Endothelial cell of umbilical vein (primary cell): ENCODE measurements at regions not wholly inside any gene's neighbourhood (a gene's known extent, or its start where the extent isn't known, plus 50 kb on each side); places are given as distances from the start of the nearest gene placed in this dataset.

Experiments
- BruUV-seq: library from RNA; stranded (reverse); fragments of 400-500 nt; replicated peaks from 2 replicates; lab custom pipeline; 2021; lab: Mats Ljungman, UMichigan
- CTCF ChIA-PET: fragments of 300-600, 350-600 bp; sonication (Branson Sonifier 250); formaldehyde crosslinking; loops from one replicate; lab custom pipeline; 2021; ENCODE audit warnings: antibody characterized with exemption, inconsistent platforms; lab: Charles Lee
- POLR2A ChIA-PET: fragments of 300-600, 350-600 bp; sonication (Branson Sonifier 250); formaldehyde crosslinking; loops from one replicate; lab custom pipeline; 2021; ENCODE audit warnings: antibody characterized with exemption, inconsistent platforms; lab: Charles Lee
- DNase-seq: peaks from one replicate; pipeline ENCODE4 v3.0.0-alpha.2; 2011; ENCODE audit warnings: low read depth, low spot score
- FAIRE-seq: peaks from 2 replicates; lab custom pipeline; 2011; peaks lifted over from hg19 to GRCh38; lab: Jason Lieb, UNC
- H2AFZ ChIP-seq: 2 replicates; pipeline ENCODE4 v1.6.0; 2012; ENCODE audit warnings: low read depth, low read length, control low read depth, inconsistent platforms
- H3K27ac ChIP-seq: 2 replicates; pipeline ENCODE4 v1.5.1; 2011; ENCODE audit warnings: low read depth, mild to moderate bottlenecking, control low read depth, low read length, moderate library complexity; ENCODE audit not compliant: insufficient read depth
- H3K27me3 ChIP-seq, 2 experiments: 2 replicates each; pipeline versions ENCODE4 v1.6.0 to v1.6.1; 2011; ENCODE audit warnings: low read length in 2 of 2, mixed read lengths in 1 of 2; ENCODE audit not compliant: control insufficient read depth in 2 of 2, insufficient read depth in 2 of 2
- H3K36me3 ChIP-seq, 2 experiments: 2 replicates in 1 of 2; 3 replicates in 1 of 2; pipeline ENCODE4 v1.5.1; 2011; ENCODE audit warnings: low read length in 2 of 2, mild to moderate bottlenecking in 1 of 2, moderate library complexity in 1 of 2; ENCODE audit not compliant: control insufficient read depth in 2 of 2, insufficient read depth in 2 of 2; ENCODE audit errors: extremely low read depth in 1 of 2
- H3K4me1 ChIP-seq: 3 replicates; pipeline ENCODE4 v1.5.1; 2011; ENCODE audit warnings: mild to moderate bottlenecking, low read length; ENCODE audit not compliant: control insufficient read depth, insufficient read depth; ENCODE audit errors: extremely low read depth
- H3K4me2 ChIP-seq: 2 replicates; pipeline ENCODE4 v1.6.1; 2011; ENCODE audit warnings: low read length, control low read depth, mixed read lengths; ENCODE audit not compliant: insufficient read depth
- H3K4me3 ChIP-seq, 3 experiments: fragments of 200-600 bp in 1 of 3; sonication (generic), shearing (Covaris generic) in 1 of 3; replicated peaks in 1 of 3; 2 replicates each; pipeline ENCODE4 v1.5.1; 2011 to 2016; ENCODE audit warnings: control low read depth in 3 of 3, low read length in 3 of 3, mild to moderate bottlenecking in 2 of 3, inconsistent platforms in 1 of 3, low read depth in 1 of 3, moderate library complexity in 1 of 3; ENCODE audit not compliant: insufficient read depth in 1 of 3
- H3K79me2 ChIP-seq: 2 replicates; pipeline ENCODE4 v1.6.0; 2012; ENCODE audit warnings: low read length, inconsistent platforms; ENCODE audit not compliant: control insufficient read depth, insufficient read depth
- H3K9ac ChIP-seq: replicated peaks from 2 replicates; pipeline ENCODE3; 2011; ENCODE audit warnings: low read length, control low read depth; ENCODE audit not compliant: insufficient read depth; ENCODE audit errors: extremely low read depth
- H3K9me1 ChIP-seq: replicated peaks from 3 replicates; pipeline ENCODE4 v1.6.0; 2011; ENCODE audit warnings: mild to moderate bottlenecking, low read length; ENCODE audit not compliant: control insufficient read depth, insufficient read depth; ENCODE audit errors: extremely low read depth
- H3K9me3 ChIP-seq: replicated peaks from 2 replicates; pipeline ENCODE4 v1.5.1; 2012; ENCODE audit warnings: low read length, inconsistent platforms; ENCODE audit not compliant: control insufficient read depth, insufficient read depth
- H4K20me1 ChIP-seq: replicated peaks from 2 replicates; pipeline ENCODE3; 2011; ENCODE audit warnings: mild to moderate bottlenecking, low read length; ENCODE audit not compliant: control insufficient read depth, insufficient read depth; ENCODE audit errors: extremely low read depth
- CTCF ChIP-seq, 2 donors: IDR thresholded peaks; 1 replicate in 1 of 2; 2 replicates in 1 of 2; pipeline ENCODE4 v1.5.1; 2011; ENCODE audit warnings: low read length in 2 of 2, mild to moderate bottlenecking in 2 of 2, moderate library complexity in 2 of 2, control low read depth in 1 of 2, inconsistent platforms in 1 of 2, low read depth in 1 of 2; ENCODE audit not compliant: insufficient read depth in 1 of 2; ENCODE audit errors: extremely low read depth in 1 of 2
- EZH2 ChIP-seq: IDR thresholded peaks from 2 replicates; pipeline ENCODE4 v1.6.1; 2012; ENCODE audit warnings: borderline replicate concordance, low read depth, mild to moderate bottlenecking, moderate library complexity, low read length, inconsistent platforms; ENCODE audit not compliant: severe bottlenecking
- FOS ChIP-seq: IDR thresholded peaks from 2 replicates; pipeline ENCODE4 v1.6.1; 2011; ENCODE audit warnings: mild to moderate bottlenecking, low read length, moderate library complexity, borderline replicate concordance; ENCODE audit not compliant: insufficient read depth
- GATA2 ChIP-seq: IDR thresholded peaks from 2 replicates; pipeline ENCODE4 v1.7.0; 2011; ENCODE audit warnings: low read depth, mild to moderate bottlenecking, moderate library complexity, mixed read lengths, low read length; ENCODE audit not compliant: insufficient read length, insufficient read depth
- JUN ChIP-seq: IDR thresholded peaks from 2 replicates; pipeline ENCODE4 v1.6.1; 2011; ENCODE audit warnings: borderline replicate concordance, low read depth; ENCODE audit not compliant: insufficient read length, insufficient read depth
- MAX ChIP-seq: IDR thresholded peaks from 2 replicates; pipeline ENCODE4 v1.6.1; 2011; ENCODE audit not compliant: insufficient read depth, insufficient read length
- MYC ChIP-seq: IDR thresholded peaks from one replicate; pipeline ENCODE4 v1.6.1; 2011; ENCODE audit warnings: mild to moderate bottlenecking, low read depth, low read length
- POLR2A ChIP-seq: IDR thresholded peaks from 2 replicates; pipeline ENCODE4 v1.6.1; 2012; ENCODE audit warnings: low read depth, mild to moderate bottlenecking, control low read depth, low read length
- POLR2AphosphoS5 ChIP-seq: IDR thresholded peaks from 2 replicates; pipeline ENCODE4 v1.6.1; 2012; ENCODE audit warnings: low read depth, mild to moderate bottlenecking, control low read depth, low read length, moderate library complexity; ENCODE audit not compliant: insufficient read depth
- dilution Hi-C: fragments of 300-500 bp; cut with MboI; formaldehyde crosslinking; loops from one replicate; pipeline ENCODE4 v1.15.0; 2019; ENCODE audit warnings: low sequenced_read_pairs; ENCODE audit not compliant: extremely low pct_ligation_motif_present
- intact Hi-C: fragments of 100-400 bp; cut with micrococcal nuclease; formaldehyde crosslinking; loops from one replicate; pipeline ENCODE4 v1.10.0; 2022

GRCh38 chr21:33125680-33126375, 55.9 kb downstream of the OLIG1 start:
- DNase-seq (no peak), FAIRE-seq (no peak)
- Histone ChIP-seq H3K4me1 (no peaks in the 10 kb centered on the region), H3K27ac (no peak overlapping the region), H3K4me2 (no peak overlapping the region), H3K9me1 (no peaks in the 10 kb centered on the region), H3K9me3 (no peaks in the 10 kb centered on the region), H3K9ac (no peak overlapping the region), H3K36me3 (no peaks in the 10 kb centered on the region), H3K27me3 (peaks cover 12 to 18% of the 10 kb centered on the region in 2 experiments), H4K20me1 (no peaks in the 10 kb centered on the region), H3K79me2 (no peaks in the 10 kb centered on the region), H3K4me3 (no peak overlapping the region), H2AFZ (no peak overlapping the region)
- ChIA-PET POLR2A (no interaction called here), CTCF (interaction anchor here (1.6 to 8.1 kb wide), 6 partner anchors 71 to 185 kb away, joined by 3 to 279 read pairs (median 18); no protein-coding TSS in a partner anchor)
- dilution Hi-C loops: no loop called here
- intact Hi-C loops: loop anchor here (2.0 to 5.0 kb wide), 2 partner anchors 71 to 294 kb away; no protein-coding TSS in a partner anchor
- TF ChIP-seq MAX (no peak), POLR2AphosphoS5 (no peak), JUN (no peak), EZH2 (no peak), FOS (no peak), POLR2A (no peak), GATA2 (no peak), CTCF (IDR thresholded peaks at IDR 0.05; ENCODE audit: extremely low read depth in 1 of 2, insufficient read depth in 1 of 2, low read depth in 1 of 2, low read length in 2 of 2) (no peak), MYC (no peak)
- no TSS peak for BruUV-seq
